Epidermal melanocyte (primary cell): ENCODE measurements at regions not wholly inside any gene's neighbourhood (a gene's known extent, or its start where the extent isn't known, plus 50 kb on each side); places are given as distances from the start of the nearest gene placed in this dataset.

Source experiments
- DNase-seq: peaks from one replicate; pipeline ENCODE4 v3.0.0; 2011; ENCODE audit warnings: low spot score; ENCODE audit not compliant: insufficient read length

- DNase-seq: no peak
These were observed 914.5 kb upstream of the AGA start for GRCh38 chr4:178356725-178357124.

GRCh38 chr4:178385481-178385880, 943.2 kb upstream of the AGA start:
- no peak for DNase-seq

GRCh38 chr4:178387756-178388155, 945.5 kb upstream of the AGA start:
- no peak for DNase-seq

- DNase-seq: no peak
These were observed 953.6 kb upstream of the AGA start for GRCh38 chr4:178395798-178396197.

- no peak for DNase-seq
These were observed 970.2 kb upstream of the AGA start for GRCh38 chr4:178412455-178412854.

GRCh38 chr4:178414042-178414441, 971.8 kb upstream of the AGA start:
- DNase-seq: no peak

GRCh38 chr4:178414881-178415446, 972.7 kb upstream of the AGA start:
- DNase-seq: no peak

- DNase-seq: no peak
These were observed 973.7 kb upstream of the AGA start for GRCh38 chr4:178415925-178416324.

GRCh38 chr4:178423366-178423765, 981.1 kb upstream of the AGA start:
- no peak for DNase-seq

- DNase-seq: no peak
These were observed 984.6 kb upstream of the AGA start for GRCh38 chr4:178426871-178427270.

GRCh38 chr4:178427663-178428062, 985.4 kb upstream of the AGA start:
- DNase-seq: no peak

GRCh38 chr4:178448372-178449035, 1006.3 kb upstream of the AGA start:
- no peak for DNase-seq

- no peak for DNase-seq
These were observed 1008.4 kb upstream of the AGA start for GRCh38 chr4:178450614-178451013.

- no peak for DNase-seq
These were observed 1010.8 kb upstream of the AGA start for GRCh38 chr4:178453057-178453456.

GRCh38 chr4:178457286-178457685, 1015.0 kb upstream of the AGA start:
- no peak for DNase-seq

- DNase-seq: no peak
These were observed 1020.5 kb upstream of the AGA start for GRCh38 chr4:178462710-178463109.

- no peak for DNase-seq
These were observed 1021.5 kb upstream of the AGA start for GRCh38 chr4:178463747-178464146.

GRCh38 chr4:178470996-178471784, 1029.0 kb upstream of the AGA start:
- no peak for DNase-seq

GRCh38 chr4:178471994-178472393, 1029.8 kb upstream of the AGA start:
- no peak for DNase-seq

GRCh38 chr4:178480105-178480504, 1037.9 kb upstream of the AGA start:
- no peak for DNase-seq

GRCh38 chr4:178480881-178481280, 1038.6 kb upstream of the AGA start:
- DNase-seq: no peak

- DNase-seq: no peak
These were observed 1039.3 kb upstream of the AGA start for GRCh38 chr4:178481564-178481963.

GRCh38 chr4:178523038-178523437, 1080.8 kb upstream of the AGA start:
- DNase-seq: no peak
